Ascending aorta (tissue), 2 donors: ENCODE measurements at regions not wholly inside any gene's neighbourhood (a gene's known extent, or its start where the extent isn't known, plus 50 kb on each side); places are given as distances from the start of the nearest gene placed in this dataset.

Source experiments
- DNase-seq, 2 donors: peaks; one replicate each; pipeline ENCODE4 v3.0.0-alpha.2; 2019; ENCODE audit warnings: low spot score in 2 of 2
- H3K27ac ChIP-seq, 2 donors: fragments of 200-600 bp; sonication (generic); one replicate each; pipeline ENCODE4 v1.5.1; 2016 to 2017; ENCODE audit warnings: mild to moderate bottlenecking in 1 of 2
- H3K27me3 ChIP-seq: fragments of 200-600 bp; sonication (generic); one replicate; pipeline ENCODE4 v1.5.1; 2017
- H3K36me3 ChIP-seq, 2 donors: fragments of 200-600 bp; sonication (generic); one replicate each; pipeline ENCODE4 v1.5.1; 2016
- H3K4me1 ChIP-seq, 2 donors: fragments of 200-600 bp; sonication (generic); one replicate each; pipeline ENCODE4 v1.5.1; 2016 to 2017; ENCODE audit warnings: mild to moderate bottlenecking in 1 of 2
- H3K4me3 ChIP-seq, 2 donors: fragments of 200-600 bp; sonication (generic); one replicate each; pipeline ENCODE4 v1.5.1; 2016 to 2017; ENCODE audit warnings: mild to moderate bottlenecking in 1 of 2
- H3K9me3 ChIP-seq, 2 donors: fragments of 200-600 bp; sonication (generic); one replicate each; pipeline ENCODE4 v1.5.1; 2016
- intact Hi-C: fragments of 100-400 bp; cut with DNase I; formaldehyde crosslinking; loops from one replicate; pipeline ENCODE4 v1.15.1; 2023
- TF ChIP-seq, protein P1 (sequence below), 3 experiments: fragments of 200-600 bp in 2 of 3; fragments of 450-650 bp in 1 of 3; sonication (generic) in 2 of 3; IDR thresholded peaks; one replicate each; pipeline ENCODE4 v1.5.1; 2016 to 2019; ENCODE audit warnings: antibody characterized with exemption in 3 of 3, mild to moderate bottlenecking in 1 of 3, moderate library complexity in 1 of 3

- intact Hi-C loops = no loop called here
- no peaks in the 10 kb centered on the region for H3K27me3 ChIP-seq
- DNase-seq = no peak
- H3K4me3 ChIP-seq = no peak overlapping the region
- H3K9me3 ChIP-seq = no peaks in the 10 kb centered on the region
- TF ChIP-seq, protein P1, sequence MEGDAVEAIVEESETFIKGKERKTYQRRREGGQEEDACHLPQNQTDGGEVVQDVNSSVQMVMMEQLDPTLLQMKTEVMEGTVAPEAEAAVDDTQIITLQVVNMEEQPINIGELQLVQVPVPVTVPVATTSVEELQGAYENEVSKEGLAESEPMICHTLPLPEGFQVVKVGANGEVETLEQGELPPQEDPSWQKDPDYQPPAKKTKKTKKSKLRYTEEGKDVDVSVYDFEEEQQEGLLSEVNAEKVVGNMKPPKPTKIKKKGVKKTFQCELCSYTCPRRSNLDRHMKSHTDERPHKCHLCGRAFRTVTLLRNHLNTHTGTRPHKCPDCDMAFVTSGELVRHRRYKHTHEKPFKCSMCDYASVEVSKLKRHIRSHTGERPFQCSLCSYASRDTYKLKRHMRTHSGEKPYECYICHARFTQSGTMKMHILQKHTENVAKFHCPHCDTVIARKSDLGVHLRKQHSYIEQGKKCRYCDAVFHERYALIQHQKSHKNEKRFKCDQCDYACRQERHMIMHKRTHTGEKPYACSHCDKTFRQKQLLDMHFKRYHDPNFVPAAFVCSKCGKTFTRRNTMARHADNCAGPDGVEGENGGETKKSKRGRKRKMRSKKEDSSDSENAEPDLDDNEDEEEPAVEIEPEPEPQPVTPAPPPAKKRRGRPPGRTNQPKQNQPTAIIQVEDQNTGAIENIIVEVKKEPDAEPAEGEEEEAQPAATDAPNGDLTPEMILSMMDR (IDR thresholded peaks at IDR 0.05) = no peak
- no peaks in the 10 kb centered on the region for H3K36me3 ChIP-seq
- no peak overlapping the region for H3K27ac ChIP-seq
- H3K4me1 ChIP-seq = no peaks in the 10 kb centered on the region
These were observed 170.8 kb downstream of the ABCA8 start for GRCh38 chr17:68784431-68784830.

- H3K4me1 ChIP-seq = no peaks in the 10 kb centered on the region
- no peaks in the 10 kb centered on the region for H3K27me3 ChIP-seq
- intact Hi-C loops = loop anchor here (2.0 kb wide), 1 partner anchor 187 kb away; no protein-coding TSS in a partner anchor
- DNase-seq = no peak
- H3K27ac ChIP-seq = no peak overlapping the region
- H3K9me3 ChIP-seq = no peaks in the 10 kb centered on the region
- H3K36me3 ChIP-seq = no peaks in the 10 kb centered on the region
- TF ChIP-seq, protein P1 (IDR thresholded peaks at IDR 0.05) = no peak
- H3K4me3 ChIP-seq = no peak overlapping the region
These were observed 171.3 kb downstream of the ABCA8 start for GRCh38 chr17:68783861-68784260.

GRCh38 chr17:68782789-68783188, 172.4 kb downstream of the ABCA8 start:
- TF ChIP-seq, protein P1 (IDR thresholded peaks at IDR 0.05) = no peak
- no peak overlapping the region for H3K27ac ChIP-seq
- intact Hi-C loops = loop anchor here (2.0 kb wide), 1 partner anchor 188 kb away; no protein-coding TSS in a partner anchor

DNA sequence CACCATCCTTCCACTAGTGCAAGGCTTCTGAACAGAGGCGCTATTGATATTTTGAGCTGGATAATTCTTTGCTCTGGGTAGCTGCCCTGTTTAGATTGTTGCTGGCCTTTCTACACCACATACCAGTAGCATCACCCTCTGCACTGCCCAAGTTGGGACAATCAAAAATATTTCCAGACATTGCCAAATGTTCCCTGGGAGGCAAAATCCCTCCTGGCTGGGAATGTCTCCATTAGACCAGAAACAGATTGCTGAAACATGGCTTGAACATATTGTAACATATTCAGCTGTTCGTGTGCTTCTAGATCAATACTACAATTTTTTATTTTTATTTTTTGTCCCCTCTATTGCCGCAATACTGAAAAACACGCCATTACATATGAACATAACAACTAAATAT, 174.6 kb downstream of the ABCA8 start:
- H3K4me3 ChIP-seq = no peak overlapping the region
- no peaks in the 10 kb centered on the region for H3K4me1 ChIP-seq
- DNase-seq = no peak
- no peaks in the 10 kb centered on the region for H3K9me3 ChIP-seq
- no peak overlapping the region for H3K27ac ChIP-seq
- no peaks in the 10 kb centered on the region for H3K27me3 ChIP-seq
- intact Hi-C loops = no loop called here
- H3K36me3 ChIP-seq = no peaks in the 10 kb centered on the region
- TF ChIP-seq, protein P1 (IDR thresholded peaks at IDR 0.05) = no peak

More at GRCh38 chr17:68782789-68783188, 172.4 kb downstream of the ABCA8 start:
- no peaks in the 10 kb centered on the region for H3K36me3 ChIP-seq
- H3K27me3 ChIP-seq = no peaks in the 10 kb centered on the region
- H3K4me3 ChIP-seq = no peak overlapping the region
- no peak for DNase-seq
- no peaks in the 10 kb centered on the region for H3K4me1 ChIP-seq
- H3K9me3 ChIP-seq = no peaks in the 10 kb centered on the region

- H3K27ac ChIP-seq = no peak overlapping the region
- TF ChIP-seq, protein P1 (IDR thresholded peaks at IDR 0.05) = no peak
These were observed 176.5 kb downstream of the ABCA8 start for GRCh38 chr17:68778726-68779125.

More at GRCh38 chr17:68778726-68779125, 176.5 kb downstream of the ABCA8 start:
- no peaks in the 10 kb centered on the region for H3K27me3 ChIP-seq
- no peaks in the 10 kb centered on the region for H3K36me3 ChIP-seq
- H3K9me3 ChIP-seq = no peaks in the 10 kb centered on the region
- H3K4me3 ChIP-seq = no peak overlapping the region
- no peak for DNase-seq
- intact Hi-C loops = no loop called here
- peaks cover 0 to 5% of the 10 kb centered on the region in 2 donors for H3K4me1 ChIP-seq
